HG03439 (cell line): ENCODE measurements at regions not wholly inside any gene's neighbourhood (a gene's known extent, or its start where the extent isn't known, plus 50 kb on each side); places are given as distances from the start of the nearest gene placed in this dataset.

Source experiments
- ATAC-seq: cut with Tn5 transposase; IDR thresholded peaks from one replicate; pipeline ENCODE4 v1.9.1; 2021; ENCODE audit warnings: mild to moderate bottlenecking, moderate library complexity; ENCODE audit not compliant: unreplicated experiment

DNA sequence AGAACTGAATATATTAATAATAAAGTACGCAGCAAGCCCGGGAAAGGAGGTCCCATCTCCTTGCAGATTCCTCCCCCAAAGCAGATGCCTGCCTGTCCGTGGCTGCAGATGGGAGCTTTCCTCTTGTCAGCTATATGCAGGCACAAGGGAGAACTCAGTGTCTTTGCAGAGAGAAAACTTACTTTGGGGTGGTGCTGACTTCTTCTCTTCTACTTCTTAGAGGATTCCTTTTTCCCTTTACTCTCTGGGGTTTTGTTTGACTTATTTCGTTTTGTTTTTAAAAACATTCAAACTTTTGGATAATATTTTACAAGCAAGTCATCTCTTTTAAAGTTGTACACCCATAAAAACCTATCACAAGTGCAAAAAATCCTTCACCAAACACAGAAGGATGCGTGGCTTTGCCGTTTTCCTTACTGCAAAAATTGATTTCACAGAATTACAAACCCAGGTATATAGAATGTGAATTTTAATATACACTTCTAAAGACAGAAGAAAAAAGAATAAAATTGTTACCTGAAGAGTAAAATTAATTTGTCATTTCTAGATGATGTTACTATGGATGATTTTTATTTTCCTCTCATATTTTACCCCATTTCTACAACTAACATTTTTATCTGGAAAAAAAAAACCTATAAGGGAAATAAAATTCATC, 65.3 kb upstream of the IGF1R start:
- no peak for ATAC-seq

DNA sequence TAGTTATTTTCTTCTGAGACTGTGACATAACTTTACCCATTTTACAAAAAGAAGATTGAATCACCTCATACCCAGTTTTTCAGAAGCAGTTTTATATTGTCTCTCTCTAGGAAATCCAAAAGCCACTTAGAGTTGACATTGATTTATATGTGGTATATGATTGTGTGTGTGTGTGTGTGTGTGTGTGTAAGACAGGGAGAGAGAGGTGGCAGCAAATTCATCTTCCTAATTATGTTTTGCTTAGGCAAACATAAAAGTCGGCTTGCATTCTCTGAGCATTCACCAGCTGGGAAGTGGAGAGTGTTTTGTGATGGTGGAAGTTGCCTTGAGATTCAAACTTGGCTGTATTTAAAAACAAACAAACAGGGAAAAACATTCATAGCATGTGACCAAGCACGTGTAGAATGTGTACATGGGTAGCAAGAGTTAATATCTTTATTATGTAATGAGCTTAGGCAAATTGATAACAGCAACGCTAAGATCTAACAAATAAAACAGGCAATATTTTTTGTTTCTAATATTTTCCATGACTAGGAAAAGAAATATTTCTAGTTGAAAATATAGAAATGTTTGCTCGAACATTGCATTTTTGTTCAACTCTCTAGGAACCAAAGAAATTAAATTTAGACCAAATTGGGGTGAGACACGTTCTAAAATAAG, 64.4 kb upstream of the IGF1R start:
- no peak for ATAC-seq

DNA sequence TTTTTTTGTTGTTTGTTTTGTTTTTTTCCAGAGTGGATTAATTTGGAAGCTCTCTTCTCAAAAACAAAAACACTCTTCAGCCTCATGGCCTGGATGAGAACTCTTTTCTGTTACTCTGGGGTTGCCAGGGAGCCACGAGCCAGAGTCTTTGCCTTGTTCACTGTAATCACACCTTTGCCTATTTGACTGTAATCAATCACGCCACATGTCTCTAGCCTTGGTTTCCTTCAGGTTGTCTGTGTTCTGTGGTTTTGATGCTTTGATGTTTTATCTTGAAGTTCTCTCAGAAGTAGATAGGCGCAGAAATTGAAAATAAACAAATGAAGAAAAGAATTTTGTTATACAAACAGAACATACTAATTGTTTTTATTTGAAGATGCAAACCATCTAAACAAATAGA, 62.3 kb upstream of the IGF1R start:
- no peak for ATAC-seq

DNA sequence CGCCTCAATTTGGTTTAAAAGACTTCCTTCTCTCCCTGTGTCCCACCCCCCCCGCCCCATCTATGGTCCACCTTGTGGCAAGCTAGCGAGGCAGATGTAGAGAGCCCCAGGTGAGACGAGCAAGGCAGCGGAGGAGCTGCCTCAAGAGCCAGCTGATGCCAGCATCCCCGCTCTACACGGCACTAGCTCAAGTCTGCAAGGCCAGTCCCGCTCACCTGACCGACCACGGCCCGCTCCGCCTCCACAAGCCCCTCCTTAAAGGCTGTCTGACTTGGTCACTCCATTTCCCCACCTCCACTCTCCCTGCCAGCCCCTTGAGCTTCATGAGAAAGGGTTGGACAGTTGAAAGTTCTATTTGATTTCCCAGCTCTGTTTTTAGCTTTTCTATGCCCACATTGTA, 56.2 kb upstream of the IGF1R start:
- ATAC-seq, result no peak

DNA sequence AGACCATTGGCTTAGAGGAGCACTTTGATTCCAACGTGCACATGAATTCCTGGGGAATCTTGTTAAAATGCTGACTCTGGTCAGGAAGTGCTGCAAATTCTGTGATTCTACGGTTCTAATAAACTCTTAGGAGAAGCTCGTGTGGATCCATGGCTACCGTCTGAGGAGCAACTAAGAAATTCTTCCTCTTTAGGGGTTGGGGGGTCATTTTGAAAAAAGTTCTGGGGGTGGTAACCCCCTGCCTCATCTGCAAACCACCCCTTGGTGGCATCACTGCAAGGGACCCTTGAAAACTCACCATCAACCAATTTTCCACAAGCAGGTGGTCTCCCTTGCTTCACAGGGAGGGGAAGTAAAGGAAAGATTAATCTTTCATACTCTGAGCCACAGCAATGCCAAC, 52.2 kb upstream of the IGF1R start:
- ATAC-seq, result no peak

DNA sequence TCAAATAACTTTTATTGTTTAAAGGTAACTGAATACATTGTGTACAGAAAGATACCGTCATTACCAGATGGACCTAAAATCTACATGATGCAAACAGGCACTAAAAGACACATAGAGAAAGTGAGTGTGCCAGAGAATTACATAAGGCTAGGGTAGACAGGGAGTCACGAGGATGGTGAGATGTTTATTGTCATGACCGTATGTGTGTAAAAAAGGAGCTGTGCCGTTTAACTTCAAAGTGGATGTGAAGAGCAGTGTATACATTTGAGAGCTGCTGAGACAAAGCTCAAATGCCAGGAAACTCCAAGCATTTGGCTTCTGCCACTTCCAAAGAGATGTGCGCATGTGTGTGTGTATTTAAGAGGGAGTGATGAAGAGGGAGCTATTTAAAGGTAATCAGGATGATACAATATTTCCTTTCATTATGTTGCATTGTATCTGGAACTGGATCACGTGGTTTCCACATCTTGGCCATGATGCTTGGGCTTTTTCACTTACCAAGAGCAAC, 51.4 kb upstream of the IGF1R start:
- ATAC-seq, result no peak

DNA sequence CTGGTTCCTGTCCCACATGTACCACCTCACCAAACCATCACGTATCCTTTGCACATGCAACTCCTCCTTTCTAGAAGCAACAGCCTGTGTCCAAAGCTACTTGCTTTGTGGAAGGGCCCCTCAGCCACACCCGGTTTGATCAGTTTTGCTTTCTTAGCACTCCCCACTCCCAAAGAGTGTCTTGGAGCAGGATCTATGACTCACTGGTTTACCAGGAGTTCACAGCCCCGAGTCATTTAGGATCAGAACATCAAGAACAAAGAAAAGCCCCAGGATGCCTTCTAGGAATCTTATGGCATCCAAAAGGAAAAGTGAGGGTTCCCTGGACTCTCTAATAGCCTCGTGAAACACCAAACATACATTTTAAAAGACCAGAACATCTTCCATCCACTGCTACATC, 50.7 kb upstream of the IGF1R start:
- no peak for ATAC-seq
